CD4-positive, alpha-beta T cell (primary cell): ENCODE measurements at regions not wholly inside any gene's neighbourhood (a gene's known extent, or its start where the extent isn't known, plus 50 kb on each side); places are given as distances from the start of the nearest gene placed in this dataset.

ENCODE experiments used
- ATAC-seq: fragments of 200-7000 bp; cut with Tn5 transposase; one replicate; pipeline ENCODE4 v1.10.0; 2022; ENCODE audit warnings: mild to moderate bottlenecking; ENCODE audit not compliant: poor library complexity
- CTCF ChIA-PET: fragments of 350-600 bp; sonication (Branson Sonifier 250); formaldehyde crosslinking; loops from one replicate; lab custom pipeline; 2021; ENCODE audit warnings: antibody characterized with exemption, inconsistent platforms; lab: Charles Lee
- POLR2A ChIA-PET: fragments of 350-600 bp; sonication (Branson Sonifier 250); formaldehyde crosslinking; loops from one replicate; lab custom pipeline; 2021; ENCODE audit warnings: antibody characterized with exemption, inconsistent platforms; lab: Charles Lee
- DNase-seq, 14 experiments: peaks; one replicate each; pipeline ENCODE4 v3.0.0-alpha.2; 2013 to 2020; ENCODE audit warnings: mixed read lengths in 2 of 14
- H3K27ac ChIP-seq, 2 donors: one replicate each; pipeline versions ENCODE4 v1.5.1 to v1.7.0; 2013; ENCODE audit warnings: low read length in 2 of 2, low read depth in 1 of 2, mild to moderate bottlenecking in 1 of 2
- H3K27me3 ChIP-seq, 2 experiments: 1 replicate in 1 of 2; 2 replicates in 1 of 2; pipeline versions ENCODE4 v1.6.1 to v1.7.0; 2013; ENCODE audit warnings: low read length in 2 of 2, control low read depth in 1 of 2, mild to moderate bottlenecking in 1 of 2, moderate library complexity in 1 of 2; ENCODE audit not compliant: insufficient read depth in 2 of 2, control insufficient read depth in 1 of 2
- H3K36me3 ChIP-seq: one replicate; pipeline ENCODE4 v1.6.1; 2013; ENCODE audit warnings: low read length, control low read depth; ENCODE audit not compliant: insufficient read depth
- H3K4me1 ChIP-seq: one replicate; pipeline ENCODE4 v1.6.1; 2013; ENCODE audit warnings: low read length, control low read depth; ENCODE audit not compliant: insufficient read depth
- H3K4me3 ChIP-seq: one replicate; pipeline ENCODE4 v1.5.1; 2013; ENCODE audit warnings: mild to moderate bottlenecking, low read length, moderate library complexity
- H3K9me3 ChIP-seq, 2 experiments: 1 replicate in 1 of 2; 2 replicates in 1 of 2; pipeline versions ENCODE4 v1.6.1 to v1.7.0; 2013; ENCODE audit warnings: low read length in 2 of 2, mild to moderate bottlenecking in 2 of 2, control low read depth in 1 of 2, moderate library complexity in 1 of 2; ENCODE audit not compliant: control insufficient read depth in 1 of 2, insufficient read depth in 1 of 2
- H3K27ac Mint-ChIP-seq: one replicate; pipeline ENCODE4 v1.8.0; 2020; ENCODE audit warnings: mixed read lengths
- H3K27me3 Mint-ChIP-seq: one replicate; pipeline ENCODE4 v1.8.0; 2021; ENCODE audit warnings: mixed read lengths
- H3K36me3 Mint-ChIP-seq: one replicate; pipeline ENCODE4 v1.8.0; 2021; ENCODE audit warnings: low read depth, mixed read lengths
- H3K4me1 Mint-ChIP-seq: one replicate; pipeline ENCODE4 v1.8.0; 2021; ENCODE audit warnings: low read depth, mixed read lengths
- H3K4me3 Mint-ChIP-seq: one replicate; pipeline ENCODE4 v1.8.0; 2020; ENCODE audit warnings: mild to moderate bottlenecking, mixed read lengths
- H3K9me3 Mint-ChIP-seq: one replicate; pipeline ENCODE4 v1.8.0; 2020; ENCODE audit warnings: mixed read lengths
- CTCF ChIP-seq: fragments of 200-600 bp; IDR thresholded peaks from one replicate; pipeline ENCODE4 v1.8.0; 2022; ENCODE audit warnings: antibody characterized with exemption, mild to moderate bottlenecking
- intact Hi-C, 2 experiments: fragments of 100-400 bp; cut with DNase I in 1 of 2; cut with micrococcal nuclease in 1 of 2; formaldehyde crosslinking; loops; one replicate each; pipeline versions ENCODE4 v1.15.1 to v1.9.0; 2023 to 2025; cut with DNase I, micrococcal nuclease

DNA sequence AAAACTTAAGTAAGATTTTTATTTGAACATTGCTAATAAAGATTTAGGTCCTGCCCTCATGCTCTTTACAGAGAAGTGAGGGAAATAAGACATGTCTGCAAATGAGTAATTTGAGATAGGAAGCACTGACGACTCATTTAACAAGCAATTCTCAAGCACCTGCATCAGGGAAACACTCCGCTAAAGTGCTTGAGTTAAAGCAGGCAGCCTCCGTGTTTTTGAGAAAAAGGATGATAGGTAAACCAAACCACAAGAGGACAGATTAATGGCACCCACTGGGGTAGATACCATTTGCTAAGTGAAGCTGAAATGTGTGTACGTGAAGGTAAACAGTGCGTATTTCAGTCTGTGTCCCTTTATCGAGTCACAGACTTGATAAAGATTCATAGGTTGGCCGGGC lies 184.6 kb upstream of the CARD18 start:
- ChIA-PET POLR2A (no interaction called here), CTCF (no interaction called here)
- ATAC-seq (no peak), DNase-seq (no peak)
- no peaks in the 10 kb centered on the region for H3K4me1 Mint-ChIP-seq
- peaks cover 5% of the 10 kb centered on the region for H3K27me3 Mint-ChIP-seq
- no peak for TF ChIP-seq CTCF
- no peaks in the 10 kb centered on the region for H3K9me3 Mint-ChIP-seq
- Histone ChIP-seq H3K27me3 (no peaks in the 10 kb centered on the region), H3K9me3 (no peaks in the 10 kb centered on the region), H3K36me3 (no peaks in the 10 kb centered on the region), H3K4me3 (no peak overlapping the region), H3K4me1 (no peaks in the 10 kb centered on the region), H3K27ac (no peak overlapping the region)
- H3K36me3 Mint-ChIP-seq, result no peaks in the 10 kb centered on the region
- intact Hi-C loops, result no loop called here
- no peak overlapping the region for H3K4me3 Mint-ChIP-seq
- H3K27ac Mint-ChIP-seq, result no peak overlapping the region

GRCh38 chr11:105321696-105322095 lies 182.1 kb upstream of the CARD18 start:
- Mint-ChIP-seq H3K4me1 (no peaks in the 10 kb centered on the region), H3K27ac (no peak overlapping the region), H3K4me3 (no peak overlapping the region), H3K9me3 (no peaks in the 10 kb centered on the region), H3K27me3 (peaks cover 5% of the 10 kb centered on the region), H3K36me3 (no peaks in the 10 kb centered on the region)
- Histone ChIP-seq H3K4me1 (no peaks in the 10 kb centered on the region), H3K27me3 (no peaks in the 10 kb centered on the region), H3K9me3 (no peaks in the 10 kb centered on the region), H3K4me3 (no peak overlapping the region), H3K27ac (no peak overlapping the region), H3K36me3 (no peaks in the 10 kb centered on the region)
- TF ChIP-seq CTCF, result no peak
- ChIA-PET POLR2A (no interaction called here), CTCF (no interaction called here)
- DNase-seq (no peak), ATAC-seq (no peak)
- intact Hi-C loops, result no loop called here

GRCh38 chr11:105315287-105315686 lies 175.7 kb upstream of the CARD18 start:
- CTCF ChIA-PET, result no interaction called here
- POLR2A ChIA-PET, result no interaction called here

More at GRCh38 chr11:105315287-105315686, 175.7 kb upstream of the CARD18 start:
- TF ChIP-seq CTCF, result no peak
- Mint-ChIP-seq H3K27me3 (no peaks in the 10 kb centered on the region), H3K4me3 (no peak overlapping the region), H3K27ac (no peak overlapping the region), H3K9me3 (no peaks in the 10 kb centered on the region), H3K36me3 (no peaks in the 10 kb centered on the region), H3K4me1 (no peaks in the 10 kb centered on the region)
- DNase-seq (no peak), ATAC-seq (no peak)
- Histone ChIP-seq H3K9me3 (no peaks in the 10 kb centered on the region), H3K4me1 (no peaks in the 10 kb centered on the region), H3K27me3 (no peaks in the 10 kb centered on the region), H3K4me3 (no peak overlapping the region), H3K36me3 (no peaks in the 10 kb centered on the region), H3K27ac (no peak overlapping the region)
- intact Hi-C loops, result no loop called here
